GM21723 (cell line): ENCODE measurements at regions not wholly inside any gene's neighbourhood (a gene's known extent, or its start where the extent isn't known, plus 50 kb on each side); places are given as distances from the start of the nearest gene placed in this dataset.

Experiments used
- ATAC-seq: cut with Tn5 transposase; IDR thresholded peaks from one replicate; pipeline ENCODE4 v1.9.1; 2021; ENCODE audit warnings: mild to moderate bottlenecking, moderate library complexity; ENCODE audit not compliant: unreplicated experiment

DNA sequence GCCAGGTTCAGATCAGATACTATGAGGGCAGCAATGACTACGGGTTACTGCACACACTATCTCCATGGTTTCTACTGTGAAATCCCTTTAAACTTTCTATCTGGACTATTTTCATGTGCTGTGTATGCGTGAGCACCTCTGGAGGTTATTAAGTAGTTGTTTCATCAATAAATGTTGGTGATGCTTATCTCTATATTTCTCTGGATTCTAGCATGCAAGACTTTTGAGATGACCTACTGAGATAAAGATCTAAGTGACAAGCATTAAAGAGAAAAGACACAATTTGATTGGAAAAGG lies 194.0 kb downstream of the NRIP1 start:
- peak; percentile 18 for ATAC-seq

DNA sequence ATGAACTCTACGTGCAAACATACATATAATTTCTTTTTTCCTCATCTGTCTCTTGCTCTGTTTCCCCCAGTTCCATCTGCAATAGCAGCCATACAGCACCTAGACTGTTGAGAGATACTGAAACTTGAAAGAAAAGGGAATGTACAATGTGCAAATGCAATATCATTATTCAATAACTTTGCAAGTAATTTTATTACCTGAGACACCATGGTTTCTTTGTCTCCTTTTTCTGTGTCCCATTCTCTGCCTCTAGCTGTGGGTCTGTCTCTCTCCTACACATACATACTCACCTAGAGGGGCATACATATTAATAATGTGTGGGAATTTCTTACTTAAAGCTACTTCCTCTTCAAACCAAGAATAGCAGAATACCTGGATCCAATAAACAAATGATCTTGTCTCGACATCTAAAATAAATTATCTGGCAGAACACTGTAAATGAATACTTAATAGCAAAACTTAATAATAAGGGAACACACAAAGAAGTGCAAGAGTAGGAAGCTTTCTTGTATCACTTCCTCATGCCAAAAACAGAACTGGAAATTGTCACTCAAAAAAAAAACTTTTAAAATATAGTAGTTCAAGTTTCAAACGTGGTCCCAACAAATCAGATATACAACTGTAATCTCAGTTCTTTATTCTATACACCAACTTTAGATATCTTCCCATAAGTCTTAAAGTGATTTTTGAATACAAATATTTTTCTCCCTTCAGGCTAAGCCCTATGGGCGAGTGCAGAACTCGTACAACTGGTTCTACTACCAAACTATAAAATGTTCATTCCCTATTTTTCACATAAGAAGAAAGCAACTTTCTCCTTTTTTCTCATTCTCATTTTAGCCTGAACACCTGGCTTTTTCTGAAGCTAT lies 194.6 kb downstream of the NRIP1 start:
- ATAC-seq: peak; percentile 58

DNA sequence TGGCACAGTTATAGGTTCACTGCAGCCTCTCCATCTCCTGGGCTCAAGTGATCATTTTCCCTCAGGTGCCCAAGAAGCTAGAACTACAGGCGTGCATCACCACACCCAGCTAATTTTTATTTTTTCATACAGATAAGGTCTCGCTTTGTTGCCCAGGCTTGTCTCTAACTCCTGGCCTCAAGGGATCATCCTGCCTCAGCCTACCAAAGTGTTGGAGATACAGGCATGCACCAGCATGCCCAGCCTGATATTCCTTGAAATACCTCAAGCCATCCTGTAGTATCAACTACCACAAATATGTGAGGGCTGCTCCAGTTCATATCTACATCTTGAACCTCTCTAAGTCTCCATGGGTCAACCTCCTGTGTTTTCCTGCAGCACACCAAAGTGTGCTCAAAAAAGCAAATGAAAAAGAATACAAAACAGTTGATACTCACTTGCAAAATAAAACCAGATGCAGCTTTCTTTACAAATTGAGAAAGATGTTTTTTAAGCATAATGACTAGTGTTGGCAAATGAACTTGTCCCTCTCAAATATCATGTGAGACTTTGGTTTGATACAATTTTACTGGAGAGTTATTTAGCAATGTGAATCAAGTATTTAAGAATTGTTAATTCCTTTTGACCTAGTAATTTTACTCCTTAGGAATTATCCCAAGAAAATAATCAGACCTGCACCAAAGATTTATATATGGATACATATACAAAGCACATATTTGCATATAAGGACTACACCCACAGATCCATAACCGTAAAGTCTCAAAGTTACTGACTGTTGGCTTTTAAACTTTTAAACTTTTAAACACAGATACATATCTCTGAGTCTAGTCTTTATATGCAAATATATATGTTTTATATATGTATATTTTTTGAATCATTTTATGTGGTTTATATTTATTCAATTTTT lies 197.7 kb downstream of the NRIP1 start:
- no peak for ATAC-seq

DNA sequence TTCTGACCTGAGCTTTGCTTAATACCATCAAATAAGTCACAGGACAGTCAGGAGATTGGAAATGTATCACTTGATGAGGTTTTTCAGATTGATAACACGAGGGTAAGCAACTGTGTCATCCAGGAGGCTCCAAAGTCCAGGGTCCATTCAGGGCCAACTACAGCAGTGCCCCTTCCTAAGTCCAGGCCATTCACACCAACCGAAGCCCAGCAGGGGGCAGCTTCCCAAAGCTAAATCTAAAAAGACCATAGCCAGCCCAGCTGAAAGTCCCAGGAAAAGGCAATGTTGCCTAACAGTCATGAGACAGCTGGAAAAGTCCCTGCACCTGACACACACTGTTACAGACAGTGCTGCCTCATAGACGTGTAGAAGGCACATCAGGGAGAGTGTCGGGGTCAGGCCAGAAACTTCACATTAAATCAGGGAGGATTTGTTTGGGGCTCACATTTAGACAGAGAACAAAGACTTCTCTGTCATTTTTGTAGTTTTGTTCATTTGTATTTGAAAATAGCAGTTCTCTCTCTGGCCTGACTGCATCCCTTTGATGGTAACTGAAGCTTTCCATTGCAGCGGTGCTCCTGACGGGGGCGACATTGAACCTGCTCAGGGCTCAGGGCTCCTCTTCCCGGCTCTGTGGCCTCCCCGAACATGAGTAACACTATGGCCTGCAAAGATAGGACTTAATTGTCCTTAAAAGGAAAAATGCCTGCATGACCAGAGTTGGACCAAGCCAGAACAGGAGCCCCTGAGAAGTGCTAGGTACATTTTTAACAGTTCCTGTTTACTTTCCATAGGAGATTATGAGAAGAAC lies 200.4 kb downstream of the NRIP1 start:
- ATAC-seq: peak; percentile 73

DNA sequence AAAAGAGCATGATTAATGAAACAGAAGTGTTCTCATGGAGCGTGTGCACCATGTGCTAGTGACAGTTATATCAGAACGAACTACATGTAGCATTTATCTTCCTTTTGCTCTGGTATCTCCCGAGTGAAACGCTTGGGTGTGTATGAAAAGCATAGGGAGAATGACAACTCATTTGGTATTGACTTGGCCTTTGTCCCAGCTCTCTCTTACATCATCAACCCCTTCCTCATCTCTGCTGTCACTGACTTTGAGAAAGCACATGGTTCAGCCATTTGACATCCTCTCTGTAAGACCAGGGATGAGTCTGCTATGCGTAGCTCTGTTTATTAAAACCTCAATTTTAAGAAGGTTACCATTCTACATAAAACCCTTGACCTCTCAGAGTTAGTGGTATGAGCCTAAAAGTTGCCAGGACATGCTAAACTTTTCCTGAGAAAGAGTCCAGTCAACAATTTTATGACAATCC lies 201.0 kb downstream of the NRIP1 start:
- ATAC-seq: no peak

DNA sequence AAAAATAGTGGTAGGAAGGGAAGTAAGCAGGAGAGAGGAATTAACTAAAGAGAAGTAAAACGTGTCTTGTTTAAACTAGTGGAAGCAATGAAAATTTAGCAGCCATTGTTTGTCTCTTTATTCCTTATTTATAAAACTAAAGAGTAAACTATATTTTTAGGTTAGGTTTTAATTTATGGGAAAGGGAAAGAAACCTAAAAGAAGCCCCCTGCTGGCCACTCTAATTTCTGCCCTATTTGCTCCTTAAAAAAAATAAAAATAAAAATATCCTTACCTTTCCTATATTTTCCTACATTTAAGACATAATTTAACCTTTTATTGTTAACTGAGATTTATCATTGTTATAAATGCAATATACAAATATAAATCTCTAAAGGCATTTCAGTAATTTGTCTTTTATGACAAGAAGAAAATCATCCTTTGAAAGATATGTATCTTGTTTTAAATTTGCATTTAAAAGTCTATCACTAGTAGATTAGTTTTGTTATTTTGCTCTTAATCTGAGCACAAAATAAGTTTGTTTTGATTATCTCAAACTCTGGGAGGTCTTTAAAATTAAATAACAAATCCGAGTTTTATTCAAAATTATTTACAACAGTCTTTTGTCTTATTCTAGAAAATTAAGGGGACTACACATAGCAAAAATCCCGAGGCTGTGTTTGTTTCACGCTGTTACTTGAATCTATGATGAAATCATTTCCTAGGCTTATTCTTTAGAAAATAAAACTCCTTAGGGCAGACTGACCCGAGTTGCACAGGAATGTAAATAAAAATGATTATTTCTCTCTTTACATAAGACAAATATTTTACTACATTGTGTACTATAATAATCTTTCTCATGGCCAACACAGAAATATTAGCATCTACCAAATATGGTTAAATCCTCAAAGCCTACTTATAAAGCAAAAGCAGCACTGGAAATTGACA lies 201.7 kb downstream of the NRIP1 start:
- no peak for ATAC-seq

DNA sequence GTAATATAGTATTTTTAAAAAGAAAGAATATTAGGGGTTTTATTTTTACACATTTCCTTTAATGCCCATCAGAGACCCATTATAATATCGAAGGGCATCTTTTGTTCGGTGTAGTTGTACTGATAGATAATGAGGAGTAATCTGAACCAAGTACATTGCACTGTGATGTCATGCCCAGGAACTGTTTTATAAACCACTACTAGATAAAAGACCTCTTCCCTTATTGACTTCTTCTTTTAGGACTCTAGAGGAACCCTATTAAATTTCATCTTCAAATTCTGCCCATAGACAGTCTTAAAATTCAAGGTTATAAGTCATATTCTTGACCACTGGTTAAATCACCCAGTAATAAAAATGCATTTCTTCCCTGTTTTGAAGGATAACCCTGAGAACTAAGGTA lies 206.5 kb downstream of the NRIP1 start:
- no peak for ATAC-seq

DNA sequence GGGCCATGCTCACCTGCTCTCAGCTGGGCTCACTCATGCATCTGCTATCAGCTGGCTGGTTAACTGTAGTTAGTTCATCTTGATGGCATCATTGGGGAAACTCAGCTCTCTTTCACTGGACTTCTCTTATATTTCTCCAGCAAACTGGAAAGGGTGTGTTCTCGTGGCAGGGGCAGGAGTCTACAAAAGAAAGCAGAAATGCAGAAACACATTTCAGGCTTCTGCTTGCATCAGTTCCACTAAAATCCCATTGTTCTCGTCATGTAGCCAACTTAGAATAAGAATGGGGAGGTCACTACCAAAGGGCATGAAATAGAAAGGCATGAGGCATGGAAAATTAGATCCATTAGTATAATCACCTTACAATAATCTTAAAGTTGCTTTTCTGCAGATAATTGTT lies 207.3 kb downstream of the NRIP1 start:
- no peak for ATAC-seq

DNA sequence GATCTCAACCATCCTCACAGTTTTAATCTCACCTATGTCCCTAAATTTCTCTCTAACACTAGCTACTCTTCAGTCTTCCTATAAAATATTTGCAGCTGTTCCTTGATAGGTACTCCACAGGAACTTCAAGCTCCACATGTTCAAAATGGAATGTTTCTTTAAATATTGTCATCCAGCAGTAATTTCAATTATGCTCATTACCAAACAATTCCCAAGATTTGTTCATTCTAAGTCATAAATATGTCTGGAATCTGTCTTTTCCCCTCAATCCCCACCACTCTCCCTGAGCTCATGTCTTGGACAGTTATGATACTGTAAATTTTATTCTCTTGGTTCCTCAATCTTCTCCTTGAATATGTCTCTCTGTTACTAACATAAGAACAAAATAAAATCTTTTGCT lies 214.4 kb downstream of the NRIP1 start:
- ATAC-seq: no peak

DNA sequence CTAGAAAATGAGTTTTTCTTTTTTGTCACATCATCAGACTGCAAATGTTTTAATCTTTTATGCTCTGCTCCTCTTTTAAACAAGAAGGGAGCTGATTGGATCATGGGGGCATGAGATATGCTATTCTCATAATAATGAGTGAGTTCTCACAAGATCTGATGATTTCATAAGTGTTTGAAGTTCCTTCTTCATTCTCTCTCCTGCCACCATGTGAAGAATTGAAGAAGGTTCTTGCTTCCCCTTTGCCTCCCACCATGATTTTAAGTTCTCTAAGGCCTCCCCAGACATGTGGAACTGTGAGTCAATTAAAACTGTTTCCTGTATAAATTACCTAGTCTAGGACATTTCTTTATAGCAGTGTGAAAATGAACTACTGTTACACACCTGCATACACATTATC lies 218.2 kb downstream of the NRIP1 start:
- no peak for ATAC-seq

DNA sequence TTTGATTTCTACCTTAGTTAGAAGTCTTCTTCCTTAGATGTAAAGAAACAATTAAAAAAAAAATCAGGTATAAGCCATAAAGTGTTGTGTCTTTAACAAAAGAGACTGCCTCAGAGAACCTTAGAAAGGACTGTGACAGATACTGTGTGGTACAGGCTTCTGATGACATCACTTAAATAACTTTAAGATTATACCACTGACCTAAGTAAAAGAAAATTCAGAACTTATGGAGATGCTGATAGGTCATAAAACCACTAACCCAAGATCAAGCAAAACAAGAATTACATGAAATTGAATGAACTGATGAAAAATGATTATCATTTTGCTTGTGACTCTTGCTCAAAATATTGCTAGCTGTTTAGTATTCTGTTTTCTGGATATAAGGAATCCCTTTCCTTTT lies 220.8 kb downstream of the NRIP1 start:
- ATAC-seq: no peak

DNA sequence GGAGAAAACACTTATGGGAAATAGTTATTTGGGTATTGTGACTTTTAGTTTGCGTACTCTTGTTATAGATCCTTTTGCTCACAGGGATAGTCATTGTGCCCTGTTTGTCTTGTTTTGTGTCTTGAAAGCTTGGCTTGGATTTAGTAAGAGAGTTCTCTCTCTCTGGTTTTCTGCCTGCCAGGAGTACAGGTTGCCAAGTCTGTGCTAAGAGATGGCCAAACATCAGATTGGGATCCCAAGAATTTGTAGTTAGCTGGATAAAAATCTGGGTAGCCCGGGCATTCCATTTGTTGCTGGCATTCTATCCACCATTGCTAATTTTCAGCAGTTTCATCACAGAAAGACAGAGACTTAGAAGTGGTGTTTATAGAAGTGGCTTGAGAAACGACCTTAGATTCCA lies 222.2 kb downstream of the NRIP1 start:
- ATAC-seq: no peak

DNA sequence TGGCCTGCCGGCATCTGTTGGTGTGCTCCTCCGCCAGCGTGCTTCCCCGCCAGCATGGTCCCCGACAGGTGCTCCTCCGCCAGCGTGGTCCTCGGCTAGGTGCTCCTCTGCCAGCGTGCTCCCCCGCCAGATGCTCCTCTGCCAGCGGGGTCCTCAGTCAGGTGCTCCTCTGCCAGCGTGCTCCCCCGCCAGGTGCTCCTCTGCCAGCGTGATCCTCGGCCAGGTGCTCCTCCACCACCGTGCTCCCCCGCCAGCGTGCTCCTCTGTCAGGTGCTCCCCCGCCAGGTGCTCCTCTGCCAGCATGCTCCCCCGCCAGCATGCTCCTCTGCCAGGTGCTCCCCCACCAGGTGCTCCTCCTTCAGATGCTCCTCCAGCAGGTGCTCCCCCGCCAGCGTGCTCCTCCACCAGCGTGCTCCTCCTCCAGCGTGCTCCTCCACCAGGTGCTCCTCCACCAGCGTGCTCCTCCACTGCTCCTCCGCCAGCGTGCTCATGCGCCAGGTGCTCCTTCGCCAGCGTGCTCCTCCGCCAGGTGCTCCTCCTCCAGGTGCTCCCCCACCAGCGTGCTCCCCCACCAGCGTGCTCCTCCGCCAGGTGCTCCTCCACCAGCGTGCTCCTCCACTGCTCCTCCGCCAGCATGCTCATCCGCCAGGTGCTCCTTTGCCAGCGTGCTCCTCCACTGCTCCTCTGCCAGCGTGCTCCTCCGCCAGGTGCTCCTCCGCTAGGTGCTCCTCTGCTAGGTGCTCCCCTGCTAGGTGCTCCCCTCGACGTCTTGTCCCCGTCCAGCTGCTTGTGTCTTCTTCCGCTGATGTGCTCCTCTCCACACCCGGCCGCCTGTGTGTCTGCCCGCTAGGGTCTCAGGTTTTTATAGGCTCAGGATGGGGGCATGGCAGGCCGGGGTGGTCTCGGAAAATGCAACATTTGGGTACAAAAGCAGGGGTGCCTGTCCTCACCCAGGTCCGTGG lies 223.0 kb downstream of the NRIP1 start:
- ATAC-seq: no peak

DNA sequence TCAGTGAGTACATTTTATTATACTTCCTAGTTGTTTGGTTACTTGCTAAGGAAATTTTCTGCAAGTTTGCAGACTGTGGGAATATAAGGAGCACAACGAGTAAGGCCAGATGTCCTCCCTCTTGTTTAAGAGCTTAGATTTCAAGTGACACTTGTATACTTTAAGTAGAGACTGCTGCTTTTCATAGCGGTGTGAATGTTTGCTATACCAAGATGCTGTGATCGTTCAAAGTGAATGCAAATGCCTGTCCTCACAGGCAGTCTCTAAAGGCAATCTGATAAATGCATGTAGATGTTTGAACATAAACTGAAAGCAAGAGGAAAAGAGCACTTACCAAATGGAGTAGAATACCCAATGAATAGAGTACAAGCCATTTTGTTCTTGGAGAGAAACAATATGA lies 226.4 kb downstream of the NRIP1 start:
- ATAC-seq: no peak

DNA sequence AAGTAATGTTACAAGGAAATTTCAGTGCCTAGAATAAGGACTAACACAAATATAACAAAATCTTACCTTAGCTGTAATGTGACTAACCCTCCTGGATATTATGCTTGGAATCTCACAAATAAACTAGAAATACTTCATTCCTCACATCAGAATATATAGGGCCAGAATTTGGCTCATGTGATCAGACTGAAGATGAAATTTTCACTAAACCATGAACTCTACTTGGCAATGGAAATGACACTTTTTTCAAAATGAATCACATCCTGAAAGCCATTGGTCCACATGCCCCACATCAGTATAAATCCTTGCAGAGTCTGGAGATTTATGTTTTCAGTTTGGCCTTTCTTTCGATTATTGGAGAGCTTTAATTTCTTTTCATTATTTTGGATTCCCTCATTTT lies 227.8 kb downstream of the NRIP1 start:
- no peak for ATAC-seq

DNA sequence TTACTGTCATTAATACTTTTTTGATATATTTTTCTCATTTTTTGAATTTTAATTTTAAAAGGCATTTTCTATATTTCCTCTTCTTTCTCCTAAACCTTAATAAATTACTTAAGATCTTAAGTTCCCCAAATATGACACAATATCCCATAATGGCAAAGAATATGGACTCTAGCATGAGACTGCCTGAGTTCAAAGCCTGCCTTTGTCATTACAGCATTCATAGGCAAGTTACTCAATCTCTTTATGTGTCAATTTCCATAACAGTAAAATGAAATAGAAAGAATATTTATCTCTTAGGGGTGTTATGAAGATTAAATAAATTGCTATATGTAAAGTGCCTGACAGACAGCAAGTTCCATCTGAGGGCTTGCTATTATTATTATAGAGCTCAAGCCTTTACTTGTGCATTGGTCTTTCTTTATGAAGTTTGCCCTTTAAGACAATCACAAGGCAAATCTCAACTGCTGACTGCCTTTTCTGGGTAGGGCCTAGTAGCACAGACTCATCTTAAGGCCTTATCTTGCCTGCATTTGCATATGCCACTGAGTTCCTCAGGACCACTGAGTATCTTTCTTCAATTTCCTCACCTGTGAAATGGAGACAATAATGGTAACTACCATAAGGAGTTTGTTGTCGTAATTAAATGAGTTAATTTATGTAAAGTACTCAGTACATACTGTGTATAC lies 231.0 kb downstream of the NRIP1 start:
- no peak for ATAC-seq

DNA sequence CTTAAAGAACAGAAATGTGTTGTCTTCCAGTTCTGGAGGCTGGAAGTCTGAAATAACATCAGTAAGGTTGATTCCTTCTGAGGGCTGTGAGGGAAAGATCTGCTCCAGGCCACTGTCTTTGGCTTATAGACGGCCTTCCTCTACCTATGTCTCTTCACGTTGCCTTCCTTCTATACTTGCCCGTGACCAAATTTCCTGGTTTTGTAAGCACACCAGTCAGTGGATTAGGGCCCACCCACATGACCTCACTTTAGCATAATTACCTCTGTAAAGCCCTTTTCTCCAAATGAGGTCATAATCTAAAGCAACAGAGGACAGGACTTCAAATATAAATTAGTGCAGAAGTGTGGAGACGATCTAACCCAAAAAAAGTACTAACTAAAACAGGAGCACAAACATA lies 231.6 kb downstream of the NRIP1 start:
- ATAC-seq: no peak

DNA sequence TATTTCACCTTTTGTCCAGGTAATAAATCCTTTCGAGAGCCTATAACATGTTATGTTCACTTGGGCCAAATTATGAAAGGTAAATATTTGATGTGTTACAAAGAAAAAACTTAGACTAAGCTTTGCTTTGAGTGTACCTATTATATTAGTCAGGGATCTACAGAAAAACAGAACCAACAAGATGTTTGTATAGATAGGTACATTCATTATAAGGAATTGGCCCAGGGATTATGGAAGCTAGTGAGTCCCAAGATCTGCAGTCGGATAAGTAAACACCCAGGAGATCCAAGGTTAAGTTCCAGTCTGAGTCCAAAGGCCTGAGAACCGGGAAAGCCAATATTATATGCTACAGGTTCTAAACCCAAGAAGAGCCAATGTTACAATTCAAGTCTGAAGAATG lies 234.5 kb downstream of the NRIP1 start:
- no peak for ATAC-seq

DNA sequence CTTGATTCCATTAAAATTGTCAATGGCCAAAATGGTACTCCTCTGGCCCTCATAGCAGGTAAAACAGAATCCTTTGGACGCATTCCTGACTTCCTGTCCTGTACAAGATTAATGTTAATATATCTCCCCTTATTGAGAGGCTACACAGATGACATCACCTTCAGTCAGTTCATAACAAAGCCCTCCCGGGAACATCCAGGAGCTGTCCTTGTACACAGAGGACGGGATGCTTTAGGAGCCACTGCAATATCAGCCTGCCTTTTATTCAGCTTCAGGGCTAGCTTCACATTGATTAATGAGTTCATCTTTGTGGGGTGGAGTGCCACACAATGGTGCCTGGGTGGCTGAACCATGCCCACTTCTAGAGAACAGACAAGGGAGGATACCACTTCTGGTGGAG lies 235.1 kb downstream of the NRIP1 start:
- ATAC-seq: no peak
